ENCODE measurements at regions not wholly inside any gene's neighbourhood (a gene's known extent, or its start where the extent isn't known, plus 50 kb on each side); places are given as distances from the start of the nearest gene placed in this dataset.

DNA sequence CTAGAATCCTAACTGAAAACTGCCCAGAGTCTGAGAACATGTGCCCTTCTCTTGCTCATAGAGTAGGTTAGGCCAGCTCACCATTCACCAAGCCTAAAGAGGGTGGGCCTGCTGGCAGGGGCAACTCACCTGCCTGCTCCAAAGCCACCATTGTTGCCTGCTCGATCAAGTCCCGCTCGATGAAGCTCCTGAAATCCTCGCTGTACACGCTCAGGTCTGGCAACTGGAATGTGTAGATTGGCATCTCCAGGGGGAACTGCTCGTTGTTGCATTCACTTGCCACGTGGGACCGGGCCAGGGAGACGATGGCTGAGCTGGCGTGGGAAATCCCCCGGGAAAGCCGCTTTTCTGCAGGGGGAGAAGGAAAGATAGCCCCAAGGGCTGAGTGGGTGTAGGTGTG is 232.2 kb downstream of the KLF13 start:
- no peak for DNase-seq (ENCODE audit: low read depth, low spot score)
- H3K4me3 Mint-ChIP-seq: no peak overlapping the region
- H3K36me3 Mint-ChIP-seq (ENCODE audit: low read depth): no peaks in the 10 kb centered on the region
- H3K27me3 Mint-ChIP-seq (ENCODE audit: low read depth): no peaks in the 10 kb centered on the region
- TF ChIP-seq, protein P1, sequence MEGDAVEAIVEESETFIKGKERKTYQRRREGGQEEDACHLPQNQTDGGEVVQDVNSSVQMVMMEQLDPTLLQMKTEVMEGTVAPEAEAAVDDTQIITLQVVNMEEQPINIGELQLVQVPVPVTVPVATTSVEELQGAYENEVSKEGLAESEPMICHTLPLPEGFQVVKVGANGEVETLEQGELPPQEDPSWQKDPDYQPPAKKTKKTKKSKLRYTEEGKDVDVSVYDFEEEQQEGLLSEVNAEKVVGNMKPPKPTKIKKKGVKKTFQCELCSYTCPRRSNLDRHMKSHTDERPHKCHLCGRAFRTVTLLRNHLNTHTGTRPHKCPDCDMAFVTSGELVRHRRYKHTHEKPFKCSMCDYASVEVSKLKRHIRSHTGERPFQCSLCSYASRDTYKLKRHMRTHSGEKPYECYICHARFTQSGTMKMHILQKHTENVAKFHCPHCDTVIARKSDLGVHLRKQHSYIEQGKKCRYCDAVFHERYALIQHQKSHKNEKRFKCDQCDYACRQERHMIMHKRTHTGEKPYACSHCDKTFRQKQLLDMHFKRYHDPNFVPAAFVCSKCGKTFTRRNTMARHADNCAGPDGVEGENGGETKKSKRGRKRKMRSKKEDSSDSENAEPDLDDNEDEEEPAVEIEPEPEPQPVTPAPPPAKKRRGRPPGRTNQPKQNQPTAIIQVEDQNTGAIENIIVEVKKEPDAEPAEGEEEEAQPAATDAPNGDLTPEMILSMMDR (conservative IDR thresholded peaks at IDR 0.05): no peak
- no peaks in the 10 kb centered on the region for H3K9me3 Mint-ChIP-seq
- peaks cover 5% of the 10 kb centered on the region for H3K4me1 Mint-ChIP-seq
- H3K27ac Mint-ChIP-seq (ENCODE audit: unreplicated experiment): no peak overlapping the region

DNA sequence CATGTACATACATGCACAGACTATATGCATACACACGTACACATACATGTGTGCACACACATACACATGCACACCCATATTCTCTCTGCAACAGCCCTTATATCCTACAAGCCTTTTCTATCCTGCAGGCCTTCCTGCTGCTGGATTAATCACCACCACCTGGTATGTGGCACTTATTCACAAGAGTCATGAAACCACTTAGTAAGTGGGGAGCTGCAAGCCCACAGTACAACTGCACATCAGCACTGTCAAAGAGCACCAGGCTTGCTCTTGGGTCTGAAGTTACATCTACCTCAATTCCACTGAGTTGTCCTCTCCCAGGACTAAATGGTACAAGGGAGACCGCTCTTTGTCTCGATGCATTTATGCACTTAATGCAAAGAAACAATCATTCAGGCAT is 233.2 kb downstream of the KLF13 start:
- no peaks in the 10 kb centered on the region for H3K36me3 Mint-ChIP-seq (ENCODE audit: low read depth)
- TF ChIP-seq, protein P1 (conservative IDR thresholded peaks at IDR 0.05): no peak
- no peak overlapping the region for H3K27ac Mint-ChIP-seq (ENCODE audit: unreplicated experiment)
- H3K27me3 Mint-ChIP-seq (ENCODE audit: low read depth): no peaks in the 10 kb centered on the region
- DNase-seq (ENCODE audit: low read depth, low spot score): no peak
- no peaks in the 10 kb centered on the region for H3K9me3 Mint-ChIP-seq
- H3K4me3 Mint-ChIP-seq: no peak overlapping the region
- peaks cover 5% of the 10 kb centered on the region for H3K4me1 Mint-ChIP-seq

DNA sequence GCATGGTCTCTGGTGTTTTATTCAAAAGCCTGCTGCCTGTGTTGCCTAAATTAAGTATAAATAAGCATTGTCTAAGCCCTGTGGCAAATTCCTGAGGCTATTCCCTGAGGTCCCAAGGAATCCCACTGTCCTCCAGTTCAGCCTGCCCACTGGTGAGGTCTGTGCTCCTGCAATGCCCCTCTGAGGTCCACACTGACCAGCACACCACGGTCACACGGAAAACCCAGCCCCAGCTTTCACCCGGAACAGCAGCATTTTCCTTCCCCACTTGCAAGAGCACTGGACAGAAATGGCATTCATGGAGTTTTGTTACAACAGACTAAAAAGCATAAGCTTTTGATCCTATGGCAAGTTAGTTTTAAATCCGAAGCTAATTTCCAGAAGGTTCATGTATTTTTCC is 234.0 kb downstream of the KLF13 start:
- Mint-ChIP-seq H3K4me3 (no peak overlapping the region), H3K4me1 (peaks cover 5% of the 10 kb centered on the region), H3K27me3 (ENCODE audit: low read depth) (no peaks in the 10 kb centered on the region), H3K36me3 (ENCODE audit: low read depth) (no peaks in the 10 kb centered on the region), H3K9me3 (no peaks in the 10 kb centered on the region), H3K27ac (ENCODE audit: unreplicated experiment) (no peak overlapping the region)
- DNase-seq (ENCODE audit: low read depth, low spot score): no peak
- TF ChIP-seq, protein P1 (conservative IDR thresholded peaks at IDR 0.05): no peak

DNA sequence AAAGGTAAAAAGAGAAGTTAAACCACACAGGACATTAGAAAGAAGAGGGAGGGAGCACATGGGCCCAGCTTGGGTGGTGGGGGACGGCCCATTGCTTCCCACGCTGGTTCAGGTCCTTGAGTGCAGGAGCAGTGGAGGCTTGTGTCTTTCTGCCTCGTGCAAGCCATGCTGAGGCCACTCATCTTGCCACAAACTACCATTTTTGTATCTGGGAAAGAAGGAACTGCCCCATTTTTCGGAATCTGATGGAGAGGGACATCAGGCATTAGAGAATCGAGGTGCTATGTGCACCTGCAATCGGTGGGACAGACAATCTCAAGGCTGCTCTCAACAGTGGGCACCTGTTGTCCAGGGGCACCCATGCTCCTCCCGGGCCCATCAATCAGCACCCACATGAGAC is 234.5 kb downstream of the KLF13 start:
- Mint-ChIP-seq H3K36me3 (ENCODE audit: low read depth) (no peaks in the 10 kb centered on the region), H3K4me3 (no peak overlapping the region), H3K27ac (ENCODE audit: unreplicated experiment) (no peak overlapping the region), H3K27me3 (ENCODE audit: low read depth) (no peaks in the 10 kb centered on the region), H3K4me1 (peaks cover 5% of the 10 kb centered on the region), H3K9me3 (no peaks in the 10 kb centered on the region)
- no peak for DNase-seq (ENCODE audit: low read depth, low spot score)
- TF ChIP-seq, protein P1 (conservative IDR thresholded peaks at IDR 0.05): no peak

DNA sequence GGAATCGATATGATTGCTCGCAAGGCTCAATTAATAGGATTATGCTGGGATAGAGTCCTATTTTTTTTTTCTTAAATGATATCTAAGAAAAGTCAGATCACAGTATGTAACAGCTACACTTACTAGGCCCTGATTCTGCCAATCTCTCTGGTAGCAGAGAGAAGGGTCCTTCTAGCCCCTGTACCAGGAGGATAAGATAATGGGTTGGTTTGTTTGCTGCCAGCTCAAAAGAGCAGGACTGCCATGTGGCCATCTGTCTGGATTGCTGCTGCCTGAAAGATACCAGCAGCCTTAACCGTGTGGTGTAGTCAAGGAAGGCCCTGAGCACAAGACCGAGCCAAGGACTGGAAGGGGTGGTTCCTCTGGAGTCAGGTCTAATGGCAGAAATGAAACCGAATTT is 236.4 kb downstream of the KLF13 start:
- no peaks in the 10 kb centered on the region for H3K36me3 Mint-ChIP-seq (ENCODE audit: low read depth)
- H3K4me1 Mint-ChIP-seq: peaks cover 5% of the 10 kb centered on the region
- H3K27me3 Mint-ChIP-seq (ENCODE audit: low read depth): no peaks in the 10 kb centered on the region
- peak overlapping the region; percentile 75 for H3K27ac Mint-ChIP-seq (ENCODE audit: unreplicated experiment)
- no peak for DNase-seq (ENCODE audit: low read depth, low spot score)
- H3K9me3 Mint-ChIP-seq: no peaks in the 10 kb centered on the region
- TF ChIP-seq, protein P1 (conservative IDR thresholded peaks at IDR 0.05): no peak
- no peak overlapping the region for H3K4me3 Mint-ChIP-seq

DNA sequence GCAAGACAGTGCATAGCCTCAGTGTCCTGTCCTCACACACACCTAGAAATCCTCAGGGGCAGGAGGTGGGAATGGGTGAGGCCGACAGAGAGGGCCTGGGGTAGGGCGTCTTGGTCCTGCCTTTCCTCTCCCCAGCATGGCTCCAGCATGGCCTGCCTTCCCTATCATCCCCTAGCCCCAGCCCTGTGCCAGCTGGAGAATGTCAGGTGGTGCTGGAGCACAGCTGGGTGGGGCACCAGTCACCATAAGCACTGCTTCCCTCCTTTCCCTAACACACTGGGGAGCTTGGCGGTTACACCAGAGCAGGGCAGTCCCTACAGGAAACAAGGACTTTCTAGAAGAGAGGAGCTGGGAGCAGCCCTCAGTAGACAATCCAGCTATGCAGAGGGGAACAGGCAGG is 236.8 kb downstream of the KLF13 start:
- peaks cover 2% of the 10 kb centered on the region for H3K9me3 Mint-ChIP-seq
- H3K36me3 Mint-ChIP-seq (ENCODE audit: low read depth): no peaks in the 10 kb centered on the region
- H3K4me1 Mint-ChIP-seq: peaks cover 5% of the 10 kb centered on the region
- no peak for DNase-seq (ENCODE audit: low read depth, low spot score)
- TF ChIP-seq, protein P1 (conservative IDR thresholded peaks at IDR 0.05): no peak
- H3K27me3 Mint-ChIP-seq (ENCODE audit: low read depth): no peaks in the 10 kb centered on the region
- no peak overlapping the region for H3K4me3 Mint-ChIP-seq
- H3K27ac Mint-ChIP-seq (ENCODE audit: unreplicated experiment): no peak overlapping the region

All from neural crest cell (in vitro differentiated cells).